Activated CD4-positive, alpha-beta memory T cell treated with anti-CD3 and anti-CD28 coated beads for 36 hours (primary cell): ENCODE measurements at regions not wholly inside any gene's neighbourhood (a gene's known extent, or its start where the extent isn't known, plus 50 kb on each side); places are given as distances from the start of the nearest gene placed in this dataset.
"Not testable (repeated sequence)": the region's sequence is repeated elsewhere in the genome, so short reads cannot be mapped to it uniquely, and the experiment has no call there.

Source experiments
- CTCF ChIA-PET: fragments of 350-600 bp; sonication (Branson Sonifier 250); formaldehyde crosslinking; loops from one replicate; lab custom pipeline; 2021; ENCODE audit warnings: antibody characterized with exemption, inconsistent platforms; lab: Charles Lee
- POLR2A ChIA-PET: fragments of 350-600 bp; sonication (Branson Sonifier 250); formaldehyde crosslinking; loops from one replicate; lab custom pipeline; 2021; ENCODE audit warnings: antibody characterized with exemption; lab: Charles Lee
- DNase-seq: peaks from one replicate; pipeline ENCODE4 v3.0.0-alpha.2; 2020
- H3K27ac Mint-ChIP-seq: one replicate; pipeline ENCODE4 v1.8.0; 2021; ENCODE audit warnings: mixed read lengths
- H3K27me3 Mint-ChIP-seq: one replicate; pipeline ENCODE4 v1.8.0; 2021; ENCODE audit warnings: mixed read lengths
- H3K36me3 Mint-ChIP-seq: one replicate; pipeline ENCODE4 v1.8.0; 2021; ENCODE audit warnings: mixed read lengths
- H3K4me1 Mint-ChIP-seq: one replicate; pipeline ENCODE4 v1.8.0; 2021; ENCODE audit warnings: low read depth, mixed read lengths
- H3K4me3 Mint-ChIP-seq: one replicate; pipeline ENCODE4 v1.8.0; 2021; ENCODE audit warnings: mild to moderate bottlenecking, mixed read lengths
- H3K9me3 Mint-ChIP-seq: one replicate; pipeline ENCODE4 v1.8.0; 2021; ENCODE audit warnings: mixed read lengths
- intact Hi-C: fragments of 100-400 bp; cut with micrococcal nuclease; formaldehyde crosslinking; loops from one replicate; pipeline ENCODE4 v1.15.1; 2023

DNA sequence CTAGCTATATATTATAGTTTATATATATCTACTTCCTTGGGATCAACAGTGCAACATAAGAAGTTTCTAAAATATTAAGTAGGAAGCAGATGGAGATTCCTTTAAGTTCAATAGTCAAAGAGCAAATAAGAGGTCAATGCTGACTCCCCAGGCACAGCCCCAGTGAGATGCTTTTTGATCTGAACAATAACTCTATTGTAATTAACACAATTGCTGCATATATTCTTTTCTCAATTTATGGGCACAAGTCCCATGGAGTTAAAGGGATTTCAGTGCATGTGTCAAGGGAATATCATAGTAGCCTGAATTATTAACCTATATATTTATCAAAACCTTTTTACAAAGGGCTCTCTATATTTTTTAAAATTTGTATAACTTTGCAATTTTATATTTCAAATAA is 180.8 kb downstream of the SPRY2 start:
- CTCF ChIA-PET, result no interaction called here

DNA sequence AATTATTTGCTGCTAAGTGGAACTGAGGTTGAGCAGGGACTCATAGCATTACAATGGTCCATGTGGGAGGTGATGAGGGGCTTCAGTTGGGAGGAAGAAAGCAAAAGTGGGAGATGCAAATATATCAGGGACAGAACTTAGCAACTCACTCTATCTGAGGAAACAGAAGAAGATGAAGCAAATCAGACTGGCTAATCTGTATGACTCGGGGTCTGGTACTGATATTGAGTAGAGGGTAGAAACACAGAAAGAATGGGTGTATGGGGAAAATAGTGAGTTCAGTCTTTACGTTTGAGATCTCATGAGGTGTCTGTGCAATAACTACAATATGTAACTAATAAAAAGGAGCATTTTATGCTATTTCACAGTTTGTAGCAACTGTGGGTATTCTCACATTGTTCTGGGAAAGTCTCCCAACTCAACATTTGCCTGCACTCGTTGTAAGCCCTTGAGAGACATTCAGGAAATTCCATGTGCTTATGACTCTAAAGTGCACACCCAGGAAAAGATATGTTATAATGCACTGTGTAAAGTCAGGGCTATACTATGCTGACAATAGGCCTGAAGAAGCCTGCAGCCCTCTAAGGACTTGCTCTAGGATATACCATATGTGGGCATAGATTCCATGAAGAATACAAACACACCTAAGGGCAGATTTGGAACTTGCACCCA is 183.5 kb downstream of the SPRY2 start:
- H3K9me3 Mint-ChIP-seq, result no peaks in the 10 kb centered on the region
- ChIA-PET CTCF (no interaction called here), POLR2A (no interaction called here)
- H3K4me3 Mint-ChIP-seq, result no peak overlapping the region
- H3K27ac Mint-ChIP-seq, result no peak overlapping the region
- no peaks in the 10 kb centered on the region for H3K27me3 Mint-ChIP-seq
- intact Hi-C loops, result no loop called here
- no peak for DNase-seq
- H3K4me1 Mint-ChIP-seq, result no peaks in the 10 kb centered on the region
- H3K36me3 Mint-ChIP-seq, result no peaks in the 10 kb centered on the region

More for the DNA sequence above, 180.8 kb downstream of the SPRY2 start:
- no peaks in the 10 kb centered on the region for H3K36me3 Mint-ChIP-seq
- H3K4me3 Mint-ChIP-seq, result no peak overlapping the region
- POLR2A ChIA-PET, result no interaction called here
- H3K27me3 Mint-ChIP-seq, result no peaks in the 10 kb centered on the region
- H3K4me1 Mint-ChIP-seq, result no peaks in the 10 kb centered on the region
- no peak overlapping the region for H3K27ac Mint-ChIP-seq
- intact Hi-C loops, result no loop called here
- DNase-seq, result no peak
- no peaks in the 10 kb centered on the region for H3K9me3 Mint-ChIP-seq

DNA sequence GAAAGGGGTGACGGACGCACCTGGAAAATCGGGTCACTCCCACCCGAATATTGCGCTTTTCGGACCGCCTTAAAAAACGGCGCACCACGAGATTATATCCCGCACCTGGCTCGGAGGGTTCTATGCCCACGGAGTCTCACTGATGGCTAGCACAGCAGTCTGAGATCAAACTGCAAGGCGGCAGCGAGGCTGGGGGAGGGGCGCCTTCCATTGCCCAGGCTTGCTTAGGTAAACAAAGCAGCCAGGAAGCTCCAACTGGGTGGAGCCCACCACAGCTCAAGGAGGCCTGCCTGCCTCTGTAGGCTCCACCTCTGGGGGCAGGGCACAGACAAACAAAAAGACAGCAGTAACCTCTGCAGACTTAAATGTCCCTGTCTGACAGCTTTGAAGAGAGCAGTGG is 188.8 kb downstream of the SPRY2 start:
- H3K4me3 Mint-ChIP-seq, H3K27me3 Mint-ChIP-seq, POLR2A ChIA-PET, DNase-seq, H3K9me3 Mint-ChIP-seq, CTCF ChIA-PET, H3K4me1 Mint-ChIP-seq, H3K27ac Mint-ChIP-seq, H3K36me3 Mint-ChIP-seq, intact Hi-C loops: not testable (repeated sequence)

DNA sequence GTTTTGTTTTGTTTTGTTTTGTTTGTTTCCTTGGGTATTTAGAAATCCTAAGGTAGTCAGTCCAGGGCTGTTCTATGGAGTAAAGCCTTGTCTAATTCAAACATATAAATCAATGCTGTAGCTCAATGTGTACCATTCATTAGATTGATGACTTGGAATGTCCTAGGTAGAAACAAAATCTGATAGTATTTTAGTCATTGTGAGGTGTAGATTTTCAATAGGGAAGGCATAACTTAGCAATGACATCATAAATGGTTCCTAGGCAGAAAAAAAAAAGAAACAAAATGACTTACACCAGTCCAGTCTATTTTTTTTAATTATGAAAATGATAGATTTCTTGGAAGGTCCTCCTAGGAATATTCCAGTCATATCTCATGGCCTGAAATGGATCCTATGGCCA is 189.9 kb downstream of the SPRY2 start:
- DNase-seq, result no peak
- ChIA-PET CTCF (no interaction called here), POLR2A (no interaction called here)

DNA sequence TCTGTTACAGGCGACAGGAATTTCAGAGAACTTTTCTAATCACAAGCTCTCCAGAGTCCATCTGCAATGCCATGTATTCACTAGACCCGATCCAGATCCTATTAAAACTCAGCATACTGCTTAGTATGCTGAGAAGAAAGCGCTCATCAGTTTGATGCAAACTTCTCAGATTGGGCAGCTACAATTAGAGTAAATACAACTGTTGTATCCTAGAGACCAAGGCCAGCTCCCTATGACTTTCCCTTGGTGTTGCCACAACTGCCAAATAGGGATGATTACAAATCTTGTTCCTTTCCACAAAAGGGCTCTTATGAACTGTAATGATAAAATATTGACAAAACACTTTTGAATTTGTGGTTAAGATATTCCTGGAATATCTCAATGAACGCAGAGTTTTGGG is 191.2 kb downstream of the SPRY2 start:
- POLR2A ChIA-PET, result no interaction called here
- Mint-ChIP-seq H3K27ac (no peak overlapping the region), H3K4me1 (no peaks in the 10 kb centered on the region), H3K4me3 (no peak overlapping the region), H3K9me3 (peaks cover 4% of the 10 kb centered on the region), H3K36me3 (no peaks in the 10 kb centered on the region), H3K27me3 (no peaks in the 10 kb centered on the region)
- CTCF ChIA-PET, result no interaction called here
- intact Hi-C loops, result no loop called here
- no peak for DNase-seq

More for the DNA sequence above, 189.9 kb downstream of the SPRY2 start:
- H3K9me3 Mint-ChIP-seq, result peaks cover 4% of the 10 kb centered on the region
- H3K36me3 Mint-ChIP-seq, result no peaks in the 10 kb centered on the region
- no peak overlapping the region for H3K27ac Mint-ChIP-seq
- intact Hi-C loops, result no loop called here
- no peaks in the 10 kb centered on the region for H3K4me1 Mint-ChIP-seq
- no peak overlapping the region for H3K4me3 Mint-ChIP-seq
- H3K27me3 Mint-ChIP-seq, result no peaks in the 10 kb centered on the region

DNA sequence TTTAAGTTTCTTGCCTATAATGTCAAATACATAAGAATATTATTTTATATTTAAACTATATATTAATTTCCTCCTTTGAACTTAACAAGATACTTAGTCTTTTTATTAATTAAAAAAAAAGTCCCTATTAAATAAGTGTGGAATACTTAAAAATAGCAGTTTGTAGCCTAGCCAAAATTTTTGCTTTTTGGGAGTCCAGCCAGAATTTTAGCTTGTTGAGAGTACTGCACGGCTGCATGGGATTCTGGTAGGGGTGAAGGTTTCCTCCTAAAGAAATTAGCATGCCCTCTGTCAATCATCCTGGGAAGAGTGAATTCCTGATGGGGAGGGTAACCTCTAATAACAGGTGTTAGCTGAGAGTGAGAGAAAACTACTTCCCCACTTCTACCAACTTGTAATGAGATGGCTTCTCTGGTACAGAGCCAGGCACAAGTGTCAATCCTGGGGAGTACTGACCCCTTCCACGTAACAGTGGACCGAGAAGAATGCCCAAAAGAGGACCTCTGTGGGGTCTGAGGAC is 195.7 kb downstream of the SPRY2 start:
- CTCF ChIA-PET, result no interaction called here
- H3K27me3 Mint-ChIP-seq, result no peaks in the 10 kb centered on the region
- POLR2A ChIA-PET, result no interaction called here
- peaks cover 2% of the 10 kb centered on the region for H3K9me3 Mint-ChIP-seq
- DNase-seq, result no peak
- H3K4me1 Mint-ChIP-seq, result no peaks in the 10 kb centered on the region
- no peaks in the 10 kb centered on the region for H3K36me3 Mint-ChIP-seq
- no peak overlapping the region for H3K27ac Mint-ChIP-seq
- intact Hi-C loops, result no loop called here
- H3K4me3 Mint-ChIP-seq, result no peak overlapping the region

DNA sequence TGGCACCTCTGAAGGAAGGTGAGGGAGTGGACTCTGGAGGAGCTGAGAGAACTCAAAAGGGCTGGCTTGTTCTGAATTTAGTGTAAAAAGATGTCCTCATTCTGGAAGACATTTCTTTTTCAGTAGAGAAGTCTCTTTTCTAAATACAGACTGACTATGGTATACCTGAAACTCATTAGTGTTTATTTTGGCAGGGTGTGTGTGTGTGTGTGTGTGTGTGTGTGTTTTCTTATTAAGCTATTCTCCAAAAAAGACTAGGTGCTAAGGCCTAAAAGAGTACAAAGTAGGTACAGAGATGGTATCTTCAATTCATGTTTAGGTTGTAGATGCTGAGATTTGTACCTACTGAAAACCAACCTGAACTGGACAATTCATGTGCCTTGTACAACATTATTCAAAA is 196.4 kb downstream of the SPRY2 start:
- no peak for DNase-seq
- no peaks in the 10 kb centered on the region for H3K4me1 Mint-ChIP-seq
- H3K27me3 Mint-ChIP-seq, result no peaks in the 10 kb centered on the region
- intact Hi-C loops, result no loop called here
- CTCF ChIA-PET, result no interaction called here
- no peaks in the 10 kb centered on the region for H3K36me3 Mint-ChIP-seq
- H3K27ac Mint-ChIP-seq, result no peak overlapping the region
- H3K9me3 Mint-ChIP-seq, result peaks cover 2% of the 10 kb centered on the region
- H3K4me3 Mint-ChIP-seq, result no peak overlapping the region
- POLR2A ChIA-PET, result no interaction called here

DNA sequence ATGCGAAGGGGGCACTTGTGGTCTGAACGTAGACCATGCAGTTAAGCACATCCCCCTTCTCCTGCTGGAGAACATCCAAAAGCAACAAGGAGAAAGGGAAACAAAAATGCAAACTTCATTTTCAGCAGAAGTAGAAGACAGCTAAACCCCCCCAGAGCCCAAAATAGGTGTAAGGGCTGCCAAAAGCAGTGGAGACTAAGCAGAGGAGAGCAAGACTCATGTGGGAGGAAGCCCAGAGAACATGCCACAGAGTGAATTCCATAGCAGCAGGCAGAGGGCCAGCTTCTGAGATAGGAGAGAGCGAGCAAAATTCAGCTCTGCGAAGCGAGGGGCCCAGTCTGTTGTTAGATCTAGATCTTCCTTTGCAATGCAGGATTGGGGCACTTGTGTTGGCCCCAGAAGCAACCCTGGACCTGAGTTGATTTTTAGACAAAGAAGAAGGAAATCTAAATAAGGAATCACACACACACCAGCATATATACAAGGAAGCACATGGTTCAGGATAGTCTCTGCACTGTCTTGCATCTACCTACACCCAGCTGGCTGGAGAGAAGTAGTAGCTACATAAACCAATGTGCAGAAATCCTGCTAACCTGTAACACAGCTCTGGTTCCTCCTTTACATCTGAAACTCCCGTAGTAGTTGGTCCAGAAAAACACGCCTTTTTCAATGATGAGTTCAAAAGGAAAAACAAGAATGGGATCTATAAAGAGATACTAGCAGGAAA is 199.6 kb downstream of the SPRY2 start:
- H3K27ac Mint-ChIP-seq, result no peak overlapping the region
- H3K9me3 Mint-ChIP-seq, result peaks cover 1% of the 10 kb centered on the region
- ChIA-PET CTCF (interaction anchor here (0.6 kb wide), 1 partner anchor 17 kb away, joined by 4 read pairs; no protein-coding TSS in a partner anchor), POLR2A (no interaction called here)
- no peak for DNase-seq
- intact Hi-C loops, result no loop called here
- H3K36me3 Mint-ChIP-seq, result no peaks in the 10 kb centered on the region
- no peak overlapping the region for H3K4me3 Mint-ChIP-seq
- no peaks in the 10 kb centered on the region for H3K27me3 Mint-ChIP-seq
- H3K4me1 Mint-ChIP-seq, result no peaks in the 10 kb centered on the region

DNA sequence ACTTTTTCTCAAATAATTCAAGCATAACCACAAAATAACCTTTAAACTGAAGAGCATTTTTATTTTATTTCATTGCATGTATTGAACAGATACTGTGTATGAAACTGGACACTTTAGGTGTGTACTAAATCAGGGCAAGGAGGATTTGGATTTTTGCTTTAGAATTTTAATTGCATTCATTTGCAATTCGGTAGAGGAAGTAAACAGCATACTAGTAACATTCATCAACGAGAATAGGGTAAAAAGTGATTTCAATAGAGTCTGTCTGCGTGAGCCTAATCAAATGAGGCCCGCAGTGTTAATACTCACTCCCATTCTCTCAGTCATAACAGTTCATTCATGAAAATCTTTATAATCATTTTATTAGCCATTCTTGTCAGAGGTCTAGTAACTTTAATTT is 200.2 kb downstream of the SPRY2 start:
- Mint-ChIP-seq H3K9me3 (no peaks in the 10 kb centered on the region), H3K27me3 (no peaks in the 10 kb centered on the region), H3K27ac (no peak overlapping the region), H3K36me3 (no peaks in the 10 kb centered on the region), H3K4me3 (no peak overlapping the region), H3K4me1 (no peaks in the 10 kb centered on the region)
- ChIA-PET CTCF (no interaction called here), POLR2A (no interaction called here)
- intact Hi-C loops, result no loop called here
- no peak for DNase-seq

DNA sequence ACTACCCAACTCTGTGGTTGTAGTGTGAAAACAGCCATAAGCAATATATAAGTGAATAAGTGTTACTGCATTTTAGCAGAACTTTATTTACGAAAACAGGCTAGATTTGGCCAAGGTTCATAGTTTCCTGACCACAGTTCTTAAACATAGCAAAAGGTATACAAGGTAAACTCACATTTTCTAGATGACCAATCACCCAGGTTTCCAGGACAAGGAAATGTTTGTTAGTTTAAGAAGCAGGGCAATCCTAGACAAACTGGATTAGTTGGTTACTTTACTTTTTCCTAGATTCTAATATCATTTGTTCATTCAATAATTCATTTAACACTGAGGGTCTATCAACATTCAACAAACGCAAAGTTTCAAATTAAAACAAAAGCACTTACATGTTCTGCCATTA is 201.7 kb downstream of the SPRY2 start:
- Mint-ChIP-seq H3K27me3 (no peaks in the 10 kb centered on the region), H3K9me3 (no peaks in the 10 kb centered on the region), H3K4me3 (no peak overlapping the region), H3K27ac (no peak overlapping the region), H3K36me3 (no peaks in the 10 kb centered on the region), H3K4me1 (no peaks in the 10 kb centered on the region)
- no peak for DNase-seq
- intact Hi-C loops, result no loop called here
- ChIA-PET CTCF (no interaction called here), POLR2A (no interaction called here)

DNA sequence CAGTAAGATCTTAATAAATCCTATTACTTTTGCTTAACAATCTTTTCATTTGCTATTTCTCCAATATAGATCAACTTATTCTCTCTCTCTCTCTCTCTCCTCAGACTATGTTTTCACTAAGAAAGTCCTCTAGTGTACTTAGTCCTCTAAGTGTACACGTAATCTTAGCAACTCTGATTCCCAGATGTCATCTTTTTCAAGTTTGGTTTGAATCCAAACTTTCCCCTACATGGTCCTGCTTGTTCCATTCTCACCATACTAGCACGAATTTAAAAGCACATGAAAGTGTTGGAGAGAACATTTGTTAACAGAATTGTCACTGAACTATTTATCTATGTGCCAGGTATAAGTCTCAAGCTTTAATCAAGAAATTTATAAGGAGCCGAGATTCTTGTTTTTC is 202.9 kb downstream of the SPRY2 start:
- H3K4me3 Mint-ChIP-seq, result no peak overlapping the region
- no peaks in the 10 kb centered on the region for H3K36me3 Mint-ChIP-seq
- H3K27ac Mint-ChIP-seq, result no peak overlapping the region
- POLR2A ChIA-PET, result no interaction called here
- intact Hi-C loops, result no loop called here
- no peaks in the 10 kb centered on the region for H3K9me3 Mint-ChIP-seq
- DNase-seq, result no peak
- CTCF ChIA-PET, result no interaction called here
- no peaks in the 10 kb centered on the region for H3K4me1 Mint-ChIP-seq
- H3K27me3 Mint-ChIP-seq, result no peaks in the 10 kb centered on the region

DNA sequence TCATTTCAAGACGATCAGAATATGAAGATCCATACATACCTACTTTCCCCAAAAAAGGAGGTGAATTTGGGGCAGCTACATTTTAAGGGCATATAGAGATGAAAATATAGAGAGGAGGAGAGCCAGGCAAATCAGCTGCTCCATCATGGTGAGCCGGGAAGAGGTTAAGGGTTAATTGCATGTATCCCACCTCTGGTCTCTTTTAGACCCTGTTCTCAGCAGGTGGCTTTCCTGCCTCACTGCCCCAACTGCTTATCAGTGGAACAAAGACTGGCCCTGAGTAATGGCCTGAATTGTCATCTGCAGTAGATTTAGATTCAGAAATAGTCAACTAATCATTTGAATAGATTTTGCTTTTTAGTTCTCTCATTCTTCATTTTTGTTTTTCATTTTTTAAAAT is 206.6 kb downstream of the SPRY2 start:
- POLR2A ChIA-PET, result no interaction called here
- no peak overlapping the region for H3K4me3 Mint-ChIP-seq
- intact Hi-C loops, result no loop called here
- no peaks in the 10 kb centered on the region for H3K4me1 Mint-ChIP-seq
- no peak for DNase-seq
- no peak overlapping the region for H3K27ac Mint-ChIP-seq
- H3K9me3 Mint-ChIP-seq, result no peaks in the 10 kb centered on the region
- CTCF ChIA-PET, result no interaction called here
- no peaks in the 10 kb centered on the region for H3K36me3 Mint-ChIP-seq
- H3K27me3 Mint-ChIP-seq, result no peaks in the 10 kb centered on the region
